HG02642 (cell line): ENCODE measurements at regions not wholly inside any gene's neighbourhood (a gene's known extent, or its start where the extent isn't known, plus 50 kb on each side); places are given as distances from the start of the nearest gene placed in this dataset.

Experiments used
- ATAC-seq: cut with Tn5 transposase; IDR thresholded peaks from one replicate; pipeline ENCODE4 v1.9.1; 2021; ENCODE audit warnings: mild to moderate bottlenecking; ENCODE audit not compliant: unreplicated experiment, poor library complexity

DNA sequence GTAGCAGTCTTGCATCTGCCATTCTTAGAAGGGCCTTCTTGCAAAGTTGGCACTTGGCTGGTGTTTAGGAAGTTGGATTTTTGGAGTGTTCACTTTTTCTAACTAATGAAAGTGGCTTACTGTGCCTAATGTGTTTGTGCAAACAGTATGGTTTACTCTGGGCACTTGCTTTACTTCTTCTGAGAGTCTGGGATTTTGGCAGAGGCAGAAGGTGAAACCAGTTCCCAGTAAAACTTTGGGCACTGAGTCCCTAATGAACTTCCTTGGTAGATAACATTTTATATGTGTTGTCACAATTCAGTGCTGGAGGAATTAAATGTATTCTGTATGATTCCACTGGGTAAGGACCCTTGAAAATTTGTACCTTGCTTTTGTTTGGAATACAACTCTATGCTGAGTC is 155.7 kb downstream of the FAM170A start:
- ATAC-seq: no peak

DNA sequence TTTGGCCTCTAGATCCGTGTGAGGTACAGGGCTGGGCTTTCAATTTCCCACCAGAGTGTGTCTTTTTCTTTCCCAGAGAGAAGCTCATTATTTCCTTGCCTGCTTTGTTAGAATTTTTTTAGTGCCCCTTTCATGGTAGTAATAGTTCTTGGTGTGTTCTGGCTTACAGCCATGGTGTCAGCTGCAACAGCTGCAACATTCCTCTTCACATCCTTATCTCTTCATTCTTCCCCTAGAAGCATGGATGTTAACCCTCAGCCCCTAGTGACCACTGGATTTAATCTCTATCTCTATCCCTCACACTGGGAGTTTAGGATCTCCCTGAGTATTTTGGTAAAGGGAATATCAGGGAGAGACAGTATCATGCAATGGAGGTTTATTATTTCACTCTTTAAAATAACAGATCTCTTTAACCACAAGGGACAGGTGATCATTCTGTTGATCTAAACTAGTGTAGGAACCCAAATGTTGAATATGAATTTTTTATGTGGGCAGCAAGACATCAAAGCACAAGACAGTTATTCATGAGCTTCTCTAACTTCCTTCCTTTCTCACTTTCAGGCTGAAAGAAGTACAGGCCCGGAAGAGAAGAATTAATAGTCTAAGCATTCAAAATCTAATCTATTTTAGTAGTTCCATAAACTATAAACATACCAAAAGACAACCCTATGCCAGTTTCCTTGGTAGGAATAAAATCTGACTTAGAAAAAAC is 160.2 kb downstream of the FAM170A start:
- no peak for ATAC-seq

DNA sequence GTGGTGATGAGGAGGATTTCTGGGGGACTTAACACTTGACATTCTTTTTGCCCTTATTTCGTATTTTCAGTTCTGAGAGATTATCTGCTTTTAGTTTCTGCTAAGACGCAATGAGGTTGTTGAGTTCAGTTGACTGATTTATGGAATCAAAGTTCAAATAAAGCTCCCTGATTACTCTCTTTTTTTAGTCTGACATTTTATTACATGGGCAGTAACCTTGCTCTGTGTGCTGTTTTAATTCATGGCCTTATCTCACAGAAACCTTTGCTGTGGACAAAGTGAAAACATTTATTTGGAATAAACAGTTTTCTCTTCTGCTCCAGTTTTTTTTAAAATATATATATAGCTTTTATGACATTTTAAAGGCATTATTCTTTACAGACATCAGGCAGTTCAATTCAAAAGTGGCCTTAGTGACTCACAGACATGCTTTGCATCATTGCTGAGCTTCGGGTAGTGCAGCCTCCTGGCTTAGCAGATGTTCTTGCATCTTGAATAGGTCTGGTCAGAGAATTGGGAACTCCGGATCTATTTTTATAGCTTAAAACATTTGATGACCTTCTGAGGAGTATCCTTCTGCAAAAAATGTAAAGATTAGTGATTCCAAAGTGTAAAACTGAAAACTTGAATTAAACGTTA is 162.9 kb downstream of the FAM170A start:
- ATAC-seq: no peak

DNA sequence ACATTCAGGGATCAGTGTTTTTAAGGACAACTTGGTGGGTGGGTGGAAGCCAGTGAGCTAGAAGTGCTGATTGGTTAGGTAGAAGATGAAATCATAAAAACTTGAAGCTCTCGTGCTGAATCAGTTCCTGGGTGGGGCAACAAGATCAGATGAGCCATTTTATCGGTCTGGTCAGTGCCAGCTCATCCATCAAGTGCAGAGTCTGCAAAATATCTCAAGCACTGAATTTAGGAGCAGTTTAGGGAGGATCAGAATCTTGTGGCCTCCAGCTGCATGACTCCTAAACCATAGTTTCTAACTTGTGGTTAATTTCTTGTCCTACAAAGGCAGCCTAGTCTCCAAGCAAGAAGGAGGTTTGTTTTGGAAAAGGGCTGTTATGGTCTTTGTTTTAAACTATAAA is 166.4 kb downstream of the FAM170A start:
- no peak for ATAC-seq

DNA sequence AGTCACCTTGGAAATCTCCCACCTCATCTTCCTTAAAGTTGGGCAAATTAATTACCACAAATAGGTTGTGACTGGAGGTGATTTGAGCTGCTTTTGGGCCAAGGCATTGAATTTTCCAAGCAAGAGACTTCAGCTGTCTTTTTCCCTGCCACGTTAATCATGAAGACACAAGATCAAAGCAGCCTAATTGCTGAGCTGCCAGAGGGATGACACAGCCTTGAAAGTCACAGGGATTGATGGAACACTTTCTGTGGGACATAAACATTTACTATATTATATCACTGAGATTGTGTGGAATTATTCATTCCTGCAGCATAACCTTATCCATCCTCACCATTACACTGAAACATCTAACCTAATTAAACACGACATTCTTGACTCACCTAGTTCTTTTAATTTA is 172.2 kb downstream of the FAM170A start:
- ATAC-seq: no peak

DNA sequence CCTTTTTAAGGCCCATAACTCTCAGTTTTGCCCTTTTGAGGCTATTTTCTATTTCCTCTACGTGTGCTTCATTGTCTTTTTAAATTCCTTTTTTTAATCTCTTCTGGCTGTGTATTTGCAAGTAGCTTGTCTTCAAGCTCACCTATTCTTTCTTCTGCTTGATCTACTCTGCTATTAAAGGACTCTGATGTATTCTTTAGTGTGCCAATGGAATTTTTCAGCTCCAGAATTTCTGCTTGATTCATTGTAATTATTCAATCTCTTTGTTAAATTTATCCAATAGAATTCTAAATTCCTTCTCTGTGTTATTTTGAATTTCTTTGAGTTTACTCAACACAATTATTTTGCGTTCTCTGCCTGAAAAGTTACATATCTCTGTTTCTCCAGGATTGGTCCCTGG is 178.7 kb downstream of the FAM170A start:
- no peak for ATAC-seq

DNA sequence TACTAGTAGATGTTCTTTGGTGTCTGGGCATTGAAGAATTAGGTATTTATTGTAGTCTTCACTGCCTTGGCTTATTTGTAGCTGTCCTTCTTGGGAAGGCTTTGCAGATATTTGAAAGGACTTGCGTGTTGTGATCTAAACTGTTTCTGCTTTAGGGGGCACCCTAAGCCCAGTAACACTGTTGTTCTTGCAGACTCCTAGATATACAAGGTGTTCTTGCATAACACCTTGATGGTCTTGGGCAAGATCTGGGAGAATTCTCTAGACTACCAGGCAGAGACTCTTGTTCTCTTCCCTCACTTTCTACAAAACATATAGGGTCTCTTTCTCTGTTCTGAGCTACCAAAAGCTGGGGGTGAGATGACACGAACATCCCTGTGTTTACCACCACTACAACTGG is 179.1 kb downstream of the FAM170A start:
- ATAC-seq: no peak

DNA sequence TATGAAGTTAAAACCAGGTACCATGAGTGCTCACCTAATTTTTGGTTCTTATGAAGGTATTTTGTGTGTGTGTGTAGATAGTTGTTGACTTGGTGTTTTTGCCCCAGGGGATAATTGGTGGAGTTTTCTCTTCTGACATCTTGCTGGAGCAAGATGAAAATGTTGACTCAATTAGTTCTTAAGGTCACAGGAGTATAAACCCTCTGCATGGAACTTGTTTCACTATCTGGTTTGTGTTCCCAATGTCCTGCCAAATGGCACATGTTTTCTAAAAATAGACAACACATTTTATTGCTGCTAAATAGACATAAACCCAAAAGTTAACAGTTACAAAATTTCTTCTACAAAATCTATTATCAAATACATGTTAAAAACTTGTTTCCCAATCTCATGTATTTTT is 180.9 kb downstream of the FAM170A start:
- ATAC-seq: no peak

DNA sequence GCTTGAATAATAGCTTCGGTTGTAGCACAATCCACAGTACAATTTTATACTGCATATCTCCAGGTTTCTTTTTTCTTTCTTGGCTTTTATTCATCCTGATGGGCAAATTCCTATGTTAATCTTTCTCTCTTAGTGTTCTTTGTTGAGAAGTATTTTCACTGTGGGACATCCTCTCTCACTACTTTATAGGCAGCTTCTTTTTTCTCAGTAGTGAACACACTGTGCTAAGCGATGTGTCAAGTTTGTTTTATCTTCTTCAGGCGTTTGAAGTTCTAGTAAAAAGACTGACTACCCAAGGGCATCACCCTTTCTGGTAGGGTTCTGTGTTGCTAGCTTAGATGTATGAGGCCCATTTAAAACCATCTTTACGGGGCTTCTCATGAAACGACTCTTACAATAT is 182.1 kb downstream of the FAM170A start:
- ATAC-seq: no peak

DNA sequence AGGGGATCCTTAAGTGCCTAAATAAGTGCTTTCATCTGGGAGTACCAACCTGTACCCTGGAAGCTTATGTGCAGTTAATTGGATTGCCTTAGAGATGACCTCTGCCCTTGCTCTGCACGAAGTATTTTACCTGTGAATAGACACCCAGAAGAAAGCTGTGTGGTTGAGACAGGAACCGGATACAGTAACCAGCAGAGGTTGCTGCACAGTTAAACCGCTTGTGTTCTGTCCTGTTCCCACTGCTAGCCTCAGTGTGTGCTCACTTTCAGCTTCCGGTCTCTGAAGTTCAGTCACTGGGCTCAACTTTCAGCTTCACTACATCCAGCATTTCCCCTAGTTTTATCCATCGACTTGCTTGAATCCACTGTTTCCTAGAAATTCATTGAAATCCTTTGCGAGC is 185.3 kb downstream of the FAM170A start:
- ATAC-seq: no peak

DNA sequence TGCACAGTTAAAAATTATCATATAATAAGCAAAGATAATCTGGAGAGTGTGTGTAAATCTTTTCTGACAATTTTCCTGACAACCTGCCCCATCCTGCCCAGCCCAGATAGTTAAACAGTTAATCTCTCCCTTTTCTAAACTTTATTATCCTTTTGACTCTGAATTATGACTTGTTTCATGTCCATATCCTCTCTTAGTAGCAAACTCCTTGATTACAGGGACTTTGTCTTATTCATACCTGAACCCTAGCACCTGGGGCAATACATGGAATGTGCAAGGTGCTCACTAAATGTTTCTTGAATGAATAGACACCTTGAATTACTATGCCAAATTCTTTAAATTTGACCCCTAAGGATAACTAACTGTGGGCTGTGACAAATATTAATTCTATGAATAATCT is 186.7 kb downstream of the FAM170A start:
- ATAC-seq: no peak

DNA sequence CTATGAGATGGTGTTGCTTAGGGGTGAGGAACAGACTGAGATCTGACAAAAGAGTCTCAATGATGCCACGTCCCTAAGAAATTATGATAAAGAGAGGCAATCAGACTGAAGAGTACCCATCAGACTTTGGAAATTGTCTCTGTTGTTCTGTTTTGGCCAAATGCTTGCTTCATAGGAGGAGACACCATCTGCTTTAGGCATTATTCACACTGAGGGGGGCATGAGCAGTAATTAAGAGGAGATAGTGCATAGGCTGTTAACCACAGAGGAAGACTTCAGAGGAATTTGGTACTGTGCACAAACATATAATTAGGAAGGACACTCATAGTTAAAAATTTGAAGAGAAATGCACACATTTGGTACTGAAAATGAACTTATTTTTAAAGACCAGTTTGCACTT is 190.7 kb downstream of the FAM170A start:
- no peak for ATAC-seq

DNA sequence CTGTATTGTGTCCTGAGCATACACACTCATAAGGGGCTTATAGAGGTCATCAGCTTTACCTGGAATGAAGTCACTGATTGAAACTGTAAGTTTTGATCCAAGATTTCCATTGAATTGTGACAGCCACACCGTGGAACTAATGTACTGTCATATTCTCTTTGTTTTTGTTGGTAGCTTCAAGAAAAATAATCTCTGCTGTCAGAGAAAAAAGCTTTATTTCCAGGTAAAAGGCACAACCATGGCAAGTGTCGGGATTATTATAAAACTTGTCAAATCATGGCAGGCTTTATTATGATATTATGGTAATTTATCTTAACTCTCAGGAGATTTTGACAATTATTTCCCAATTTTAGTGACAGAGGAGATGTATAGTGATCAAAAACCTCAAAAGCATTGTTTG is 191.2 kb downstream of the FAM170A start:
- ATAC-seq: no peak

DNA sequence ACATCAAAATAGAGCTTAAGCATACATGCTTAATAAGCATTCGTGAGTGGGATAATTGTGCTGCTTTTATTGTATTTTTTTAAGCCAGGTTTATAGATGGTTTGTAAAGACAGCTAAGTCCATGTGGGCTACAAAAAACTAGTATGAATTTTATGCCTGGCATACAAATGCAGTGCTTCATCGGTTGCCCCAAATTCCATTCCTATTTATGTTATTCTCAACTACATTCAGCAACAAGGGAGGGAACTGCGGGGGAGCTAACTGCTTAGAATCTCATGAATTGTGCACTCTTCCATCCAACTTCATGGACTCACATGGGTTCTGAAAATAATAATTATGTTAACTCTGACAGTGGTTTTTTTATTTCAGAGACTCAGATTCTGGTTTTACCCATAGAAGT is 199.2 kb downstream of the FAM170A start:
- ATAC-seq: no peak

DNA sequence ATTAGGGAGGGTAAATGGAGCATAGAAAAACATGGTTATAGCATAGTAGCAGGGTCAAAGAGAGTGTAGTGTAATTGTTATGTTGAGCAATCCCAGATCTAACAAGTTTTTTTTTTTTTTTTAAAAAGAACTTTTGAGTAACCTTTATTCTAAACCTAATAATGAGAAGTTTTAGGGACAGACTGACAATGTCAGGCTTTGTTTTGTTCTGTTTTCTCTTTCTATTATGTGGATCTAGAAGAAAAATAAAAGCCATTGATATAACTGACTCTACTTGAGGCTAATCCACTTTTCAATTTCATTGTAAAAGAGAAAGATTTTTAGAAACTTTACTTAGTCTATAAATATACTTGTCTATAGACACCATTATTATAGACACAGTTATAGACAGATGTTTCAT is 200.0 kb downstream of the FAM170A start:
- ATAC-seq: no peak

DNA sequence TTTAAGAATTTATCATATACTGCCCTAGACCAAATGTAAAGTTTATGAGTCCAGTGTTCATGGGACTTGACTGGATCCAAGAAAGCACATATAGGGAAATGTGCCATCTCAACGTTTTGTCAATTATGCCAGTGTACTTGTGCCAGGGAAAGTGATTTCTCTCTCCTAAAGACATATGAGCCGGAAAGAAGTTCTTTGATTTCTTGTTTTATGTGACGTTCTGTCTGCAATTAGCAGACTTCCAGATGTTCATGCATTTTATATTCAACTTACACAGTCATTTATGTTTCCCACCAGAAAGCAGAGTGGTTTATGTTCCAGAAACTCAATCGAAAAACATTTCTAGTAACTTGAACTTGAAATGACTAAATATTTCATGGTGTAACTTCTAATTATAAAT is 203.8 kb downstream of the FAM170A start:
- no peak for ATAC-seq

DNA sequence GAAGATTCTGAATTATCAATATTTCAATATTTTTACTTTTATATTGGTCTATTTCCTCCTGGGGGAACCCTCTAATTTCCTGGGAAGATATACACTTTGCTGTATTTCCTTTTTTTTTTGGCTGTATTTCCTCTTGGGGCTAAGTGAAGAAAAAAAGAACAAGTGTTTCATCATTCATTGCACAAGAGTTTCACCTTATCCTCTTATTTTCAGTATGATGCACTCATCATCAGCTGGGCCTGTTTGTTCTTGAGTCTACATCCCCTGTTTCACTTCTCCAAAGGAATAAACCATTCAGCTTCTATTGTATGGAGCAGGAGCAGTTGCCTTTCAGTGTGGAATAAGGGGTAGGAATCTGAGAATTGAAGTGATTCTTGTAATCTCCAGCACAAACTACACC is 210.8 kb downstream of the FAM170A start:
- ATAC-seq: no peak

DNA sequence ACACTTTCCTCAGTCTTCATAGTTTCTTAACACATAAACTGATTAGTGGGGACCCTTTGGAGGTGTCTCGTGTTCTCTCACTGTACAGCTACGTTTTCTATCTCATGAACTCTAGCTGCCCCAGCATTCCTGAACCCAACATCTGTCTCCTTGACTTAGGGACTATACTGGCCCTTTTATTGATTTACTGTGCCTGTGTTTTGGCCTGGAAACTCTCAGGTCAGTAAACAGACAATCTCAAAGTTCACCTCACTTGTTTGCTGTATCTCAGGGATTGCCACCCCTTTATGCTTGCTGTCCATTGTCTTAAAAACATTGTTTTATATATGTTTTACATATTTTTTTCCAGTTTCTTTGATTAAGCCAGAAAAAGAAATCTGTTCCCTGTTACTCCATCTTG is 222.8 kb downstream of the FAM170A start:
- ATAC-seq: no peak

DNA sequence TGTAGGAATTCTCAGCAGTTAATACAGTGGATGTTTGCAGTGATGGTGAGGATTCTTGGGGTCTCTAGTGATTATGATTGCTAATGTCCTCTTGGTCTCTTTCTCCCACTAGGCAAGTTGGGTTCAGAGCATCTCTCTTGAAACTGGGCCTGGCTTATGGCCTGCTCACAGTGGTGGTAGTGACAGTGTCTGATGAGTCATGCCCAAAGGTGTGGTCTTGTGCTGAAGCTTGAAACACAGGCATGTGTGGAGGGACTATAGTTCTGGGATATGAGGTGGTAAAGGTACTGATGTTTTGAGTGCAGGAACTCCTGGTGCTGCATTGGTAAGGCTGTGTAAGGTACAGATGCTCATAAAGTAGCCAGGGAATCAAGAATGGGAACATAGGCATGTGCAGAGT is 231.1 kb downstream of the FAM170A start:
- no peak for ATAC-seq

DNA sequence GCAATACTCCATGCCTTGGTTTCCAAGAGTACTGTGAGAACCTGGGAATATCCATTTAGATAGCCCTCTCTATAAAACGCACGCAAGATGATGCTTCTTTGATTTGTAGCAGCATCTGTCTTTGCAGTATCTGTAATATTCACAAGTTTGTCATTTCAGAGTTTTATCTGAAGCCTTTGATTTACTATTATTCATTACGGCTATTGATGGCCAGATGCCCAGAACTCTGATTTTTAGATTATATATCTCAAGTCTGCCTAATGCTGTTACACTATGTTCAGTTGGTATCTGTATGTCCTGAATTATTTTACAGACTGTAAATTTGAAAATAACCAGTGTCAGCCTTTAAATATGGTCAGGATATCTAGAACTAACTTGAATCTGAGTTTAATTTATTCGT is 233.3 kb downstream of the FAM170A start:
- no peak for ATAC-seq

DNA sequence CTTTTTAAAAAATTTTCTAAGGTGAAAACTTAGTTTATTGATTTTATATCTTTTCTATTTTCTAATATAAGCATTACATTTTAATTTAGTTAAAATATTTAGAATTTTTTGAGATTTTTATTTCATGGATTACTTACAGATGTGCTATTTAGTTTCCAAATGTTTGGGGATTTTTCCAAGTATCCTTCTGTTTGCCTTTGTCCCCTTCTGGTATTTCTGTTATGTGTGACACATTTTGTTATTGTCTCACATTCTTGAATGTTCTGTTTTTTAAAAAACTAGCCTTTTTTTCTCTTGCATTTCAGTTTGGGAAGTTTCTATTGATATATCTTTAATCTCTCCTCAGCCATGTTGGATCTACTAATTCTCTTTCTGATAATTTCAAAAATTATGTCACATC is 234.9 kb downstream of the FAM170A start:
- ATAC-seq: no peak

DNA sequence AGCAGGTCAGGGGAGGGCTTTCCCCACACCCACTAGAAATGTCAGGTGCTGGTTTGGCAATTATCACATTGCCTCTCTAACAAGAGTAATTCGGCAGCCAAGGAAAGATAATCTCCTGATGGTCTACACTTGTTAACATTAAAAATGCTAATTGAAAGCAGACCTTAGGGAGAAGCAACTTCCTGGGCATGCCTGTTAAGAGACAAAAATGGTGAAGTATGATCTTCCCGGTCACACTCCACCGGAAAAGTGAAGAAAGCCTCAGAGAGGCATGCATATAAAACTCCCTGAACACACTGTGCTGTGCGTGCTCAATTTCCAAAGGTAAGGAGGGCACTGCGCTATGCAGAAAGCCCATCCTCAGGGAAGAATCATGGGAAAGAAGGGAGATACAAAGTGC is 244.3 kb downstream of the FAM170A start:
- ATAC-seq: no peak
